ENCODE measurements at regions not wholly inside any gene's neighbourhood (a gene's known extent, or its start where the extent isn't known, plus 50 kb on each side); places are given as distances from the start of the nearest gene placed in this dataset.

DNA sequence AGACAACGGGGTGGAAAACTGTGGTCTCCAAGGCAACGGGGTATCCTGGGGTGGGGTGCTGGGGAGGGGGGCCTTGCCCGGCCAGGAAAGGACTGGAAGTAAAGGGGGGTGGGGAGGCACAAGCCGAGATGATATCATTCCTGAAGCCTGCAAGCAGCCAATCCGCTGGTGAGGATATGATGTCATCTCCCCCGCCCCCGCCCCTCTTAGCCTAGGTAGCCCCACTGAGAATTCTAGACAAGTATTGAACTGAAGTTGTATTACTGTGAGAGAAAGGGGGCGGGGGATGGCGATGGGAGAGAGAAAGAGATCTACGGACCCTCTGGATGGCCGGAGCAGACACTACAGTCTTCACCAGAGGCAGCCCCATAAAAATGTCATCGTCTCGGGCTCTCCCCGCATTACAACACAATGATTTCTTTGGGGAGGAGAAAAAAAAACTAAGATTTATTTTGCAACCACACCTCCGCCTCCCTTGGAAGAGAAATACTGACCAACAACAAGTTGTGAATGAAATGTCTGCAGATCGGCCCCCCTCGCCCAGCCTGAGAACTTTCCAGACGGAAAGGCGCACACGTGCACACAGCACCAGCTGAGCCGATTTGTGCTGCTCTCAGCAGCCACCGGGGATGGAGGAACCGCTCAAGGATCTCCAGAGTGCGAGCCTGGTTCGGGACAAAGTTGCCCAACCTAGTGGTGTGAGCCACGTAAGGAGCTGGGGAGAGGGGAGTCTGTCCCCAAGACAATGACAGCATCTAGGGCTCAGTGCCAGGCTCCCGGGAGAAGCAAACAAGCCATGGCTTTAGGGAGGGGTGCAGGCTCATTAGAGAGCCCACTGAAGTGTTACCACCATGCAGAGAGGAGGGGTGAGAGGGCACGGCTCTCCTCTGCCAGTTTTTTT, 222.1 kb downstream of the SOX9 start:
- peak; percentile 36 for DNase-seq (ENCODE audit: low read depth)

DNA sequence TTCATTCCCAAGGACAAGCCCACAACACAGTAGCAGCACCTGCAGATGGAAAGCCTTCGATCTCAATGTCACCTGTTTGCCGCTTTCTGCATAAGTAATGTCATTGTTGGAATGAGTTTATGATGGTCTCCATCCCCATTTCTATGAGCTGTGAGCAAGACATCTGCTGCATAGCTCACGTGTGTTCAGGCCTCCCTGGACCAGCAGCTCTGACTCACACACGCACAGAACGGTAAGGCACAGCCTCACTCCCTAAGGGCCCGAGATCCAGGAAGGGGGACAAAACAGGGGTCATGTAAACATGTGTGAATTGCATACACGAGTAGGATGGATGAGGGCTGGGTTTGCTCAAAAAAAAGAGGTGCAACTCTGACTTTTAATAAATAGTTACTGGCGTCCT, 223.1 kb downstream of the SOX9 start:
- peak; percentile 33 for DNase-seq (ENCODE audit: low read depth)

DNA sequence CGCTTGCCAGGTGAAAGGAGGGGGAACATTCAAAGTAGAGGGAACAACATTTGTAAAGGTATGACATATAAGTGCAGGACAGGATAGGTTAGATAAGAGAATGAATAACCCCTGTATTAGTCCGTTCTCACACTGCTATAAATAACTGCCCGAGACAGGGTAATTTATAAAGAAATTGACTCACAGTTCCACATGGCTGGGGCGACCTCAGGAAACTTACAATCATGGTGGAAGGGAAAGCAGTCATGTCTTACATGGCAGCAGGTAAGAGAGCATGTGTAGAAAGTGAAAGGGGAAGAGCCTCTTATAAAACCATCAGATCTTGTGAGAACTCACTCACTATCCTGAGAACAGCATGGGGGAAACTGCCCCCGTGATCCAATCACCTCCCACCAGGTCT, 223.8 kb downstream of the SOX9 start:
- DNase-seq (ENCODE audit: low read depth): no peak

- no peak for DNase-seq (ENCODE audit: low read depth)
Measured at GRCh38 chr17:72345088-72345487, 224.3 kb downstream of the SOX9 start.

- DNase-seq (ENCODE audit: low read depth): no peak
Measured at GRCh38 chr17:72345536-72345935, 224.7 kb downstream of the SOX9 start.

- no peak for DNase-seq (ENCODE audit: low read depth)
Measured at GRCh38 chr17:72346306-72346705, 225.5 kb downstream of the SOX9 start.

DNA sequence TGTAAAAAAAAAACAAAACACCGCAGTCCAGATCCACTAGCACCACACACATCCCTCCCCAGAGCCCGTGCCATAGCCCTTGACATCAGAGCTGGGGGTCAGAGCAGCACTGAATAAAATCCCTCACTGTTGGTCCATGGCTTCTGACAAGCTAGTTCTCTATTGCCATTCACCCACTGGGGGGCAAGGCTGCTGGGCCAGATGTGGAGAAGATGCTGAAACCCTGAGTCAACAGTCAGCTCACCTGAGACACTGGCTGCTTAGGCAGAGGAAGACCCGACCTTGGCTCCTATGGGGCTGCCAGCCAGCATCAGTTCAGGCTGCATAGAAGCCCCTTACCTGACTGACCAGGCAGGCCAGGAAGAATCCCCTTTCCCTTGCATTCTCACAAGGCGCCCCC, 228.2 kb downstream of the SOX9 start:
- DNase-seq (ENCODE audit: low read depth): no peak

- DNase-seq (ENCODE audit: low read depth): no peak
Measured at GRCh38 chr17:72349491-72349995, 228.7 kb downstream of the SOX9 start.

DNA sequence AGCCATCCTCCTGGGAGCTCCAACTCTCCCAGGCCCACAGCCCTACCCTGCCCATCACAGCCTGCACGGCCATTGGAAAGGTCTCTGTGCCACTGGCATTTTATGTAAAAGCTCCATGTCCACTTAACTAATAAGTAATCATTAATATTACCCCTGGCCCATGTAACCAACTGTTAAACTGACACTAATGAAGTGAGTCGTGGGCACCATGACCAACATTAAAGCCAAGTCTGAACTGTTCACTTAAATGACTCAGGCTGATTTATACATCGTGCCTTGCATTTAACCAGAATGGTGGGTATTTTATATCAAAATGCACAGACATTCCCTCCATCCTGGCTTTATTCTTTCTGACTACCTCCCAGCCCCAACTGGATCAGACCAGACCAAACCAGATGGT, 229.3 kb downstream of the SOX9 start:
- DNase-seq (ENCODE audit: low read depth): no peak

- no peak for DNase-seq (ENCODE audit: low read depth)
Measured at GRCh38 chr17:72351365-72351764, 230.5 kb downstream of the SOX9 start.

DNA sequence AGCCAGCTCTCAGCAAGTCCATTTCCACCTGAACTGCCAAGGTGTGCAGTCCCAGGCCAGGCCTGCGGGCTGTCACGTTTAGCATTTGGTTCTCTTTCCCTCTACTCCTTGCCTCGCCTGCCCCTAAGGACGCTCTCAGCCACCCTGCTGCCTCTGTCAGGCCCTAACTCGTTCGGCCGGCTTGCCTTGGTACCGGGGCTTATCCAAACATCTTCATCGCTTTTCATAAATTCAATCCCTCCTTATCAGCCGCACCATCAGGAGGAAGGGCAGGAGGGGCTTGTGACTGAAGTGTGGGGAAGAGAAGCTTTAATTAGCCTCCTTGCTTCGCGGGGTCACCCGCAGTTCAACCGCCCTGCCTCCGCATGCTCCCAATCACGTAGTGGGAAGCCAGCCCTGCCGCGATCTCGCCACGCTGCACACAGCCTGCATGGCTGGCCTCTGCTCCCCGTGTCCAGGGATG, 231.1 kb downstream of the SOX9 start:
- DNase-seq (ENCODE audit: low read depth): no peak

- DNase-seq (ENCODE audit: low read depth): no peak
Measured at GRCh38 chr17:72353502-72353901, 232.7 kb downstream of the SOX9 start.

- DNase-seq (ENCODE audit: low read depth): no peak
Measured at GRCh38 chr17:72354071-72354470, 233.3 kb downstream of the SOX9 start.

DNA sequence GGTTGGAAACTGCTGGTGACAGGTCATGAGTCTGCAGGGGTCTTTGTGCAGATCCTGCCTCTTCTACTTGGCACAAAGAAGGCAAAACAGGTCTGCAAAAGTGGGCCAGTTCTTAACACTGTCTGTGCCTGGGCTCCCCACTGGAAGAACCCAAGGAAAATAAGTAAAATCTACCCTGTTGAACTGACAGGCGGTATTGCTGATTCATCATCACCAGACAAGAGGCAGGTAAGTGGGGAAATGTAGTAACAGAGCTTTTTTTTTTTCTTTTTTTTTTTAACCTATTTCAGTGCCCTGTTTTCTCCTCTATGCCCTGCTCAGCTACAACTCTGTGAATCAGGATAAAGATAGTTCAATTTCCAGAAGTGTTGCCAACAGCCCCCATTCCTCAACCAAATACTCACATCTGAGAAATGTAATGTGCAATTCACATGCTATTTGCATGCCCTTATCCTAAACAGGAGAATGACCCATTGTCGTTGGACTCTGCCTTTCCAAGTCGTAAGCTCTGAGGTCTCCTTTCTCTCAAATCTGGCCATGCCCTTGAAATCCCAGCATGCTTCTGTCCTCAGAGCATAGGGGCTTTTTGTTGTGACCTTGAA, 237.0 kb downstream of the SOX9 start:
- no peak for DNase-seq (ENCODE audit: low read depth)

DNA sequence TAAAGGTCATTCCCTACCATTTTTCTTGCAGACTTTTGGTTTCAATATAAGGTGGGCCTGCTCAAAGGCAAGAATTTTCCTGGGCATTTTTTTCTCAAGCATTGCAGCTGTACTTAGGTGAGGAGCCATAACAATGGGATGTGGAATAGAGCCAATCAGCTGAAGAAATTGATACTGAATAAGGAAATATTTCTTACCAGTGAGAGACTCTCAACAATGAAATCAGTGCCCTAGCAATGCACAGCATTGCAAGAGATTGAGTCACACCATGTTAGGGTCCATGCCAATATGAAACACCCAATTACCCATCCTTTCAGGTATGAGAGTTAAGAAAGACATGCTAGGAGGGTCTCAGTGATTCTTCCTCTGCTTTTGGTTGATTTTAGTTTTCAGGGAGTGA, 237.6 kb downstream of the SOX9 start:
- DNase-seq (ENCODE audit: low read depth): peak; percentile 69

DNA sequence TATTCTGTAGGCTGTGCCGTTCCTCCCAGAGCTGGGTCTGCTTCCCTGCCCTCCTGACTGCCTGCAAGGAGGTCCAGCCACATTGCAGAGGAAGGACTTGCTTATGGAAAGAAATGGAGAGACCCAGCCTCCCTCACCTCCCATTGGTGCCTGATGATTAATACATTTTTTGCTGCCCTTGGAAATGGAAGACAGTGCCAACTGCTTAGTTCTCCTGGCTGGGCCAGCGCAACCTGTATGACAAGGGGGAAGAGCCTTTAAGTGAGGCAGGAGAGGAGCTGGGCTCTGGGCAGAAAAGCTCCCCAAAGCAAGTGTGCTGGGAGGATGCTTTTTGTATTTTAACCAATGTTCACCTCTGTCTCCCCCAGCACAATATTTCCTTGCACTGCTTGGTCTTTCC, 238.5 kb downstream of the SOX9 start:
- DNase-seq (ENCODE audit: low read depth): no peak

GRCh38 chr17:72359811-72360210, 239.0 kb downstream of the SOX9 start:
- DNase-seq (ENCODE audit: low read depth): no peak

DNA sequence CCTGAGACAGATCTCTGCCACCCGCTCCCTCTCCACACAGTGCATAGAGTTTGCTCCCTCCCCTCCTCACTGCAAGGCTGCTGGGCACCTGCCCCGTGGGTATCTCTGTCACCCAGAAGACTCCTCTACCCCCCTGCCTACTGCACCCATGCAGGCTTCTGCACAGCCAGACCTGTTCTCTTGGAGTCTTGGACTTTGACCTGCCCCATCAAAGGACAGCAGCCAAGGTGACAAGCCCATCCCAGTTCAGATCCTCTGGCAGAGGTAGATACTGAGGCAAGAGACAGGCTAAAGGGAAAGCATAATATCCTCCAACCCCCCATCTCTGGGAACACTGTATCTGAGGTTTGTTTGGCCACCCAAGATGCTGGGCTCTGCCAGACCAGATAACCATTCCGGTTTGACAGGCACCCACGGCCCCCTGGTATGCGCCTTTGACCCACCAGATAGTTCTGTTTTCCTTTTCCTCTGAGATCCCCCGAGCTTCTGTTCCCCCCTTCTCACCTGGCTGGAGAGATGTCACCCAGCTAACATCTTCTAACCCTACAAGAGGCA, 239.6 kb downstream of the SOX9 start:
- no peak for DNase-seq (ENCODE audit: low read depth)

DNA sequence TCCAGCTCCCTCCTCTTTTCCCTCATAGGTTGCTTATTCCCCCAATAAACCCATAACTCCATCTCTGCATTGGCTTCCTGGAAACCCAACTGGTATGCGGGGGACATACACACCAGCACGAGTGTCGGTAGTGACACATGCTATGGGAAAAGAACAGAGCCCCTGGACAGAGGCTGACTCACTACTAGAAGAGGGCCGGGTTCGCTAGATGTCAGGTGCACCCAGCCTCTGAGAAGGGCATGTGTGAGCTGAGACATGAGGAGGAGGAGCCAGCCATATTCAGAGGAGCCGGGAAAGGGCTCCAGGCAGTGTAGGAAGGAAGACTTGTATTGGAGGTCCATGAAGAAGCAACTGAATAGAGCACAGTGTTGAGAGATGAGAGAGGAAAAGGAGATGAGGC, 241.1 kb downstream of the SOX9 start:
- no peak for DNase-seq (ENCODE audit: low read depth)

DNA sequence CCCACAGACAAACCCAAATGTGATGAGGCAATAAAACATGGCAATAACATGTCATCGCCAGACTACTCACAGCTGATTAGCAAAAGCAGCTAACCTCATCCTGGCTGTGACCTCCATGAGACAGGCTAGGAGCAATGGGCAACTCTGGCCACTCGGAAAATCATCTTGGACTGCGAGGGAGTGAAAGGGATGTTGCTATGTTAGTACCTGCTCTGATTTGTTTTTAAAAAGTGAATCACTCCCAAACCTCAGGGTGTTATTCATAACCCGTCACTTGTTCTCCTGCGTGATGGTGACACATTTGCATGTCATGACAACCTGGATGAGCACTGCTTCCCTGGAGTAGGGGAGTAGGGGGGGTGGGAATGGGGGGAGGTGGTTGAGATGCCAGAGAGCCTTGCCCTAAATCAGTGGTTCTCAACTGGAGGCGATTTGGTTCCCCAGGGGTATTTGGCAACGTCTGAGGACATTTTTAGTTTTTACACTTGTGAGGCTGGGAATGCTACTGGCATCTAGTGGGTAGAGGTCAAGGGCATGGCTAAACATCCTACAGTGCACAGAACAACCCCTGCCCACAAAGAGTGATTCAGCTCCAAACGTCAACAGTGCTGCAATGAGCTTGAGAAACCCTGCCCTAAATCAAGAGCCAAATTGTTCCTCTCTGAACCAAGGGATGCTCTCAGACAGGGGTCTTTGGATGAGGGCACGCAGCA, 241.7 kb downstream of the SOX9 start:
- peak; percentile 70 for DNase-seq (ENCODE audit: low read depth)

- no peak for DNase-seq (ENCODE audit: low read depth)
Measured at GRCh38 chr17:72363089-72363610, 242.3 kb downstream of the SOX9 start.

GRCh38 chr17:72365857-72366414, 245.1 kb downstream of the SOX9 start:
- DNase-seq (ENCODE audit: low read depth): no peak
